HCT116 (cell line): ENCODE measurements at regions not wholly inside any gene's neighbourhood (a gene's known extent, or its start where the extent isn't known, plus 50 kb on each side); places are given as distances from the start of the nearest gene placed in this dataset.

Experiments
- ATAC-seq: fragments of 200-7000 bp; cut with Tn5 transposase; 2 replicates; pipeline ENCODE4 v1.9.1; 2020; ENCODE audit warnings: mild to moderate bottlenecking, moderate library complexity
- BruUV-seq: library from RNA; stranded (reverse); fragments of 400-500 nt; replicated peaks from 2 replicates; lab custom pipeline; 2021; lab: Mats Ljungman, UMichigan
- CTCF ChIA-PET: fragments of 300-600 bp; sonication (Branson Sonifier 250); formaldehyde crosslinking; loops from one replicate; lab custom pipeline; 2021; ENCODE audit warnings: antibody characterized with exemption; lab: Charles Lee
- POLR2A ChIA-PET: fragments of 300-600, 350-600 bp; sonication (Branson Sonifier 250); formaldehyde crosslinking; loops from one replicate; lab custom pipeline; 2021; ENCODE audit warnings: antibody characterized with exemption; lab: Charles Lee
- RAD21 ChIA-PET, 2 experiments: fragments of 300-600 bp; sonication (Branson Sonifier 250); formaldehyde crosslinking; loops; one replicate each; lab custom pipeline; 2023; ENCODE audit warnings: low total read pairs in 2 of 2; ENCODE audit not compliant: uncharacterized antibody in 2 of 2, unreplicated experiment in 2 of 2, low non-redundant PET in 1 of 2; lab: Charles Lee
- DNase-seq: peaks from one replicate; pipeline ENCODE4 v3.0.0-alpha.2; 2010; ENCODE audit warnings: low read depth, low spot score
- H2AFZ ChIP-seq: fragments of 200-600 bp; shearing (Covaris generic), sonication (generic); 2 replicates; pipeline ENCODE4 v1.6.1; 2017; ENCODE audit warnings: low read depth, mixed run types, mixed read lengths, antibody characterized with exemption, low read length; ENCODE audit not compliant: poor library complexity, severe bottlenecking
- H3K27ac ChIP-seq: 2 replicates; pipeline ENCODE4 v1.5.1; 2012; ENCODE audit warnings: low read depth, low read length
- H3K27me3 ChIP-seq: fragments of 200-600 bp; sonication (generic); 2 replicates; pipeline ENCODE4 v1.6.1; 2016; ENCODE audit warnings: mixed run types, low read length, mixed read lengths; ENCODE audit not compliant: insufficient read depth
- H3K36me3 ChIP-seq, 2 experiments: fragments of 200-500 bp in 1 of 2; fragments of 200-600 bp in 1 of 2; sonication (Bioruptor generic) in 1 of 2; sonication (generic) in 1 of 2; 2 replicates each; pipeline versions ENCODE4 v1.5.1 to v1.6.1; 2014 to 2016; ENCODE audit warnings: low read length in 2 of 2, inconsistent platforms in 1 of 2, mixed read lengths in 1 of 2, mixed run types in 1 of 2; ENCODE audit not compliant: insufficient read depth in 2 of 2, control insufficient read depth in 1 of 2
- H3K4me1 ChIP-seq, 2 experiments: fragments of 200-600 bp in 1 of 2; sonication (generic) in 1 of 2; 2 replicates each; pipeline versions ENCODE4 v1.5.1 to v1.6.1; 2012 to 2017; ENCODE audit warnings: low read length in 2 of 2, inconsistent platforms in 1 of 2, mild to moderate bottlenecking in 1 of 2, mixed read lengths in 1 of 2, mixed run types in 1 of 2, moderate library complexity in 1 of 2; ENCODE audit not compliant: insufficient read depth in 2 of 2, control insufficient read depth in 1 of 2
- H3K4me2 ChIP-seq: fragments of 200-600 bp; sonication (generic); 2 replicates; pipeline ENCODE4 v1.6.1; 2017; ENCODE audit warnings: mixed run types, low read length, mixed read lengths
- H3K4me3 ChIP-seq, 2 experiments: fragments of 200-600 bp in 1 of 2; sonication (generic) in 1 of 2; replicated peaks in 1 of 2; 2 replicates each; pipeline ENCODE4 v1.5.1; 2011 to 2016; ENCODE audit warnings: low read length in 2 of 2, control low read depth in 1 of 2, low read depth in 1 of 2, mild to moderate bottlenecking in 1 of 2, mixed read lengths in 1 of 2, mixed run types in 1 of 2
- H3K79me2 ChIP-seq: fragments of 200-600 bp; sonication (generic); 2 replicates; pipeline ENCODE4 v1.6.1; 2017; ENCODE audit warnings: mild to moderate bottlenecking, mixed run types, low read length, moderate library complexity, mixed read lengths; ENCODE audit not compliant: insufficient read depth
- H3K9ac ChIP-seq: fragments of 200-600 bp; sonication (generic); 2 replicates; pipeline ENCODE4 v1.6.1; 2016; ENCODE audit warnings: low read length, mixed read lengths
- H3K9me2 ChIP-seq: fragments of 200-600 bp; sonication (generic), shearing (Covaris generic); 2 replicates; pipeline ENCODE4 v1.6.1; 2017; ENCODE audit warnings: mixed run types, mild to moderate bottlenecking, moderate library complexity; ENCODE audit not compliant: insufficient read depth
- H3K9me3 ChIP-seq, 2 experiments: fragments of 200-500 bp in 1 of 2; fragments of 200-600 bp in 1 of 2; sonication (Bioruptor generic) in 1 of 2; sonication (generic) in 1 of 2; 2 replicates each; pipeline ENCODE4 v1.6.1; 2014 to 2017; ENCODE audit warnings: low read length in 2 of 2, mixed read lengths in 2 of 2, inconsistent platforms in 1 of 2, low read depth in 1 of 2, mild to moderate bottlenecking in 1 of 2, mixed run types in 1 of 2, moderate library complexity in 1 of 2; ENCODE audit not compliant: control insufficient read depth in 1 of 2, insufficient read depth in 1 of 2
- H4K20me1 ChIP-seq: fragments of 200-600 bp; sonication (generic), shearing (Covaris generic); 2 replicates; pipeline ENCODE4 v1.6.1; 2017; ENCODE audit warnings: mixed run types, mild to moderate bottlenecking, moderate library complexity; ENCODE audit not compliant: insufficient read depth
- ATF3 ChIP-seq: IDR thresholded peaks from 2 replicates; pipeline ENCODE4 v1.6.1; 2012
- CBX3 ChIP-seq: IDR thresholded peaks from 2 replicates; pipeline ENCODE4 v1.6.1; 2012; ENCODE audit warnings: low read depth
- CEBPB ChIP-seq: IDR thresholded peaks from 2 replicates; pipeline ENCODE4 v1.6.1; 2012; ENCODE audit warnings: low read depth
- CTCF ChIP-seq, 3 experiments: fragments of 200-600 bp in 1 of 3; sonication (generic) in 1 of 3; IDR thresholded peaks in 2 of 3; conservative IDR thresholded peaks in 1 of 3; 2 replicates each; pipeline ENCODE4 v1.5.1; 2012 to 2017; ENCODE audit warnings: low read depth in 2 of 3, low read length in 2 of 3, antibody characterized with exemption in 1 of 3, borderline replicate concordance in 1 of 3, control low read depth in 1 of 3, mild to moderate bottlenecking in 1 of 3, mixed read lengths in 1 of 3, mixed run types in 1 of 3, moderate library complexity in 1 of 3; ENCODE audit not compliant: insufficient read depth in 1 of 3
- EGR1 ChIP-seq: IDR thresholded peaks from 2 replicates; pipeline ENCODE4 v1.6.1; 2012; ENCODE audit warnings: low read depth
- ELF1 ChIP-seq: IDR thresholded peaks from 2 replicates; pipeline ENCODE4 v1.6.1; 2012; ENCODE audit warnings: low read depth, borderline replicate concordance
- EZH2phosphoT487 ChIP-seq: fragments of 200-600 bp; IDR thresholded peaks from 2 replicates; pipeline ENCODE4 v1.6.1; 2018; ENCODE audit warnings: antibody characterized with exemption, borderline replicate concordance
- FOSL1 ChIP-seq: IDR thresholded peaks from 2 replicates; pipeline ENCODE4 v1.6.1; 2012; ENCODE audit warnings: low read depth
- JUND ChIP-seq: IDR thresholded peaks from 2 replicates; pipeline ENCODE4 v1.6.1; 2012
- MAX ChIP-seq: IDR thresholded peaks from 2 replicates; pipeline ENCODE4 v1.6.1; 2012
- POLR2A ChIP-seq: IDR thresholded peaks from 2 replicates; pipeline ENCODE4 v1.7.0; 2011; ENCODE audit warnings: borderline replicate concordance; ENCODE audit not compliant: insufficient read depth, insufficient read length; ENCODE audit errors: extremely low read depth
- POLR2AphosphoS5 ChIP-seq: IDR thresholded peaks from 2 replicates; pipeline ENCODE4 v1.6.1; 2011; ENCODE audit warnings: mild to moderate bottlenecking, low read depth, low read length, moderate library complexity
- RAD21 ChIP-seq: IDR thresholded peaks from 2 replicates; pipeline ENCODE4 v1.6.1; 2012; ENCODE audit warnings: low read depth, mild to moderate bottlenecking
- SIN3A ChIP-seq: IDR thresholded peaks from 2 replicates; pipeline ENCODE4 v1.6.1; 2012; ENCODE audit warnings: low read depth
- SRF ChIP-seq: IDR thresholded peaks from 2 replicates; pipeline ENCODE4 v1.6.1; 2012; ENCODE audit warnings: low read depth
- TCF7L2 ChIP-seq: IDR thresholded peaks from 2 replicates; pipeline ENCODE4 v1.7.0; 2011; ENCODE audit warnings: borderline replicate concordance, inconsistent platforms; ENCODE audit not compliant: insufficient read depth, insufficient read length; ENCODE audit errors: extremely low read depth
- YY1 ChIP-seq: IDR thresholded peaks from 2 replicates; pipeline ENCODE4 v1.6.1; 2011; ENCODE audit warnings: low read length, low read depth, moderate library complexity, mild to moderate bottlenecking; ENCODE audit not compliant: insufficient replicate concordance; ENCODE audit errors: extremely low read depth
- ZBTB33 ChIP-seq: IDR thresholded peaks from 2 replicates; pipeline ENCODE4 v1.6.1; 2011; ENCODE audit warnings: mild to moderate bottlenecking, low read length, moderate library complexity; ENCODE audit not compliant: insufficient replicate concordance; ENCODE audit errors: extremely low read depth
- ZFX ChIP-seq: fragments of 450-650 bp; IDR thresholded peaks from 2 replicates; pipeline ENCODE4 v1.6.1; 2017
- ZNF274 ChIP-seq: fragments of 200-500 bp; sonication (Bioruptor generic); IDR thresholded peaks from 2 replicates; pipeline ENCODE4 v1.6.1; 2014; ENCODE audit warnings: mild to moderate bottlenecking, low read depth, low read length, inconsistent platforms
- intact Hi-C: fragments of 100-400 bp; cut with micrococcal nuclease; formaldehyde crosslinking; loops from 2 replicates; pipeline ENCODE4 v1.10.0; 2022

- intact Hi-C loops = no loop called here
- H3K36me3 ChIP-seq = no peaks in the 10 kb centered on the region
- no peak for ATAC-seq
- H2AFZ ChIP-seq = no peak overlapping the region
- RAD21 ChIA-PET = no interaction called here
- H3K4me1 ChIP-seq = peaks cover 4 to 21% of the 10 kb centered on the region in 2 experiments; a peak in 3 of 4 replicates
- TF ChIP-seq EGR1 (no peak), JUND (no peak), ZBTB33 (no peak), FOSL1 (no peak), RAD21 (no peak), CTCF (IDR thresholded peaks at IDR 0.05 in 2 of 3, conservative IDR thresholded peaks at IDR 0.05 in 1 of 3; ENCODE audit: borderline replicate concordance in 1 of 3, insufficient read depth in 1 of 3, low read depth in 2 of 3, low read length in 2 of 3) (no peak), SRF (no peak), TCF7L2 (no peak), POLR2AphosphoS5 (no peak), ZNF274 (no peak), YY1 (no peak), SIN3A (no peak), ZFX (no peak), CEBPB (no peak), ELF1 (no peak), POLR2A (no peak), ATF3 (no peak), MAX (no peak), CBX3 (no peak), EZH2phosphoT487 (no peak)
- no peaks in the 10 kb centered on the region for H3K9me3 ChIP-seq
- no peak overlapping the region for H3K4me2 ChIP-seq
- no peaks in the 10 kb centered on the region for H3K9me2 ChIP-seq
- H3K4me3 ChIP-seq = no peak overlapping the region
- no peak overlapping the region for H3K27ac ChIP-seq
- CTCF ChIA-PET = no interaction called here
- H3K79me2 ChIP-seq = no peaks in the 10 kb centered on the region
- POLR2A ChIA-PET = no interaction called here
- DNase-seq = no peak
- no peak overlapping the region for H3K9ac ChIP-seq
- H3K27me3 ChIP-seq = no peaks in the 10 kb centered on the region
- no TSS peak for BruUV-seq
- no peaks in the 10 kb centered on the region for H4K20me1 ChIP-seq
These were observed 201.6 kb upstream of the SGK1 start for GRCh38 chr6:134519465-134519864.
